ENCODE measurements at regions not wholly inside any gene's neighbourhood (a gene's known extent, or its start where the extent isn't known, plus 50 kb on each side); places are given as distances from the start of the nearest gene placed in this dataset.
A peak's percentile ranks its signal among the peaks of the same experiment; 100 is the strongest.

- DNase-seq (ENCODE audit: insufficient read length, low spot score) (no peak), FAIRE-seq (no peak)
- TF ChIP-seq POU2F2 (IDR thresholded peaks at IDR 0.05; ENCODE audit: low read depth, low read length) (no peak), SPI1 (IDR thresholded peaks at IDR 0.05; ENCODE audit: low read depth, low read length) (no peak), TAF1 (IDR thresholded peaks at IDR 0.05; ENCODE audit: low read depth, low read length) (no peak), PAX5 (IDR thresholded peaks at IDR 0.05; ENCODE audit: insufficient read depth, low read length, severe bottlenecking) (no peak), POLR2AphosphoS5 (IDR thresholded peaks at IDR 0.05; ENCODE audit: low read depth, low read length) (no peak), POLR2A (IDR thresholded peaks at IDR 0.05; ENCODE audit: low read depth, low read length) (no peak)
Observed at GRCh38 chr20:52401431-52401830, 209.9 kb upstream of the ZFP64 start.

- no peak for DNase-seq (ENCODE audit: insufficient read length, low spot score)
- no peak for TF ChIP-seq SPI1 (IDR thresholded peaks at IDR 0.05; ENCODE audit: low read depth, low read length)
- FAIRE-seq, result no peak
Observed at GRCh38 chr20:52399352-52399751, 207.8 kb upstream of the ZFP64 start.

DNA sequence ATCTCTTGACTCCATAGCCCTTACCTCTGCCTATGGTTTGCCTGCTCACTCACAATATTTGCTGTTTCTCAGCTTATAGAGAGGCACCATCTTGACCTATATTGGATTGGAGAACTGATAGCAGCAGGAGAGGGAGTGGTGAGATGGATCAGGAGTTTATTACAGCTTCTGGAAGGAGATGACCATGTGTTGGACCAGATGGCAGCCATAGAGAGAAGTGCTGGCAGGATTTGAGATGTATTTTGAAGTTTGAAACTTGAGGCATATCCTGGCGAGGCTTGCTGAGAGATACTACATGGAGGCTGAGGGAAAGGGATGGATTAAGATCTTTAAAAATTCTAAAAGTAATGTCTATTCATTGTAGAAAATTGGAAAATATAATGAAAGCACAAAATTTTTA lies 198.0 kb upstream of the ZFP64 start:
- no peak for TF ChIP-seq PAX5 (IDR thresholded peaks at IDR 0.05; ENCODE audit: insufficient read depth, low read length, severe bottlenecking)
- no peak for FAIRE-seq
- DNase-seq (ENCODE audit: insufficient read length, low spot score), result no peak

DNA sequence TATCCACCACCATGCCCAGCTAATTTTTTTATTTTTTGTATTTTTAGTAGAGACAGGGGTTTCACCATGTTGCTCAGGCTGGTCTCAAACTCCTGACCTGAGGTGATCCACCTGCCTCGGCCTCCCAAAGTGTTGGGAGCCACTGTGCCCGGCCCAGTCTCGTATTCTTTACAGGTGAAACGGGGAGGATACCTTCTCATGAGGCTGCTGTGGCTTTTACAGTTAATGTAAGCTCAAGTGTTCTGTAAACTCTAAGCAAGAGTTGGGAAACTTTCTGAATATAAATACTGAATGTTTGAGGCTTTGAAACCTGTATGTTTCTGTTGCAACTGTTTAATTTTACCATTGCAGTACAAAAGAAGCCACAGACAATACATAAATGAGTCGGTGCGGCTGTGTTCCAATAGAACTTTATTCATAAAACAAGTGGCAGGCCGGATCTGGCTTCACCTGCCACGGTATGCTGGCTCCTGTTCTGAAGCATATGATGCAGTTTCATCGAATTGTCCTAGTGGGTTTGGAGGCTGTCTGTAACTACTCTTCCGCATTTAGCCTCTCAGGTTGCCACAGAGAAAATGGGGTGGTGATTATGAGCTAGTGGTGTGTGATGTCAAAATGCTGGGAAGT lies 192.5 kb upstream of the ZFP64 start:
- TF ChIP-seq POLR2AphosphoS5 (IDR thresholded peaks at IDR 0.05; ENCODE audit: low read depth, low read length), result no peak
- TF ChIP-seq SPI1 (IDR thresholded peaks at IDR 0.05; ENCODE audit: low read depth, low read length), result no peak
- TF ChIP-seq PAX5 (IDR thresholded peaks at IDR 0.05; ENCODE audit: insufficient read depth, low read length, severe bottlenecking), result no peak
- TF ChIP-seq POU2F2 (IDR thresholded peaks at IDR 0.05; ENCODE audit: low read depth, low read length), result no peak
- DNase-seq (ENCODE audit: insufficient read length, low spot score), result no peak
- no peak for FAIRE-seq

- DNase-seq (ENCODE audit: insufficient read length, low spot score), result no peak
Observed at GRCh38 chr20:52382933-52383332, 191.4 kb upstream of the ZFP64 start.

GRCh38 chr20:52379723-52380336 lies 188.3 kb upstream of the ZFP64 start:
- FAIRE-seq (peak; percentile 47), DNase-seq (ENCODE audit: insufficient read length, low spot score) (no peak)
- TF ChIP-seq POLR2A (IDR thresholded peaks at IDR 0.05; ENCODE audit: low read depth, low read length) (no peak), SPI1 (IDR thresholded peaks at IDR 0.05; ENCODE audit: low read depth, low read length) (no peak), TAF1 (IDR thresholded peaks at IDR 0.05; ENCODE audit: low read depth, low read length) (no peak), PAX5 (IDR thresholded peaks at IDR 0.05; ENCODE audit: insufficient read depth, low read length, severe bottlenecking) (no peak), POU2F2 (IDR thresholded peaks at IDR 0.05; ENCODE audit: low read depth, low read length) (no peak), POLR2AphosphoS5 (IDR thresholded peaks at IDR 0.05; ENCODE audit: low read depth, low read length) (no peak)

More at GRCh38 chr20:52382933-52383332, 191.4 kb upstream of the ZFP64 start:
- TF ChIP-seq POLR2AphosphoS5 (IDR thresholded peaks at IDR 0.05; ENCODE audit: low read depth, low read length) (no peak), POLR2A (IDR thresholded peaks at IDR 0.05; ENCODE audit: low read depth, low read length) (no peak), SPI1 (IDR thresholded peaks at IDR 0.05; ENCODE audit: low read depth, low read length) (no peak), TAF1 (IDR thresholded peaks at IDR 0.05; ENCODE audit: low read depth, low read length) (no peak), POU2F2 (IDR thresholded peaks at IDR 0.05; ENCODE audit: low read depth, low read length) (no peak), PAX5 (IDR thresholded peaks at IDR 0.05; ENCODE audit: insufficient read depth, low read length, severe bottlenecking) (no peak)
- no peak for FAIRE-seq

DNA sequence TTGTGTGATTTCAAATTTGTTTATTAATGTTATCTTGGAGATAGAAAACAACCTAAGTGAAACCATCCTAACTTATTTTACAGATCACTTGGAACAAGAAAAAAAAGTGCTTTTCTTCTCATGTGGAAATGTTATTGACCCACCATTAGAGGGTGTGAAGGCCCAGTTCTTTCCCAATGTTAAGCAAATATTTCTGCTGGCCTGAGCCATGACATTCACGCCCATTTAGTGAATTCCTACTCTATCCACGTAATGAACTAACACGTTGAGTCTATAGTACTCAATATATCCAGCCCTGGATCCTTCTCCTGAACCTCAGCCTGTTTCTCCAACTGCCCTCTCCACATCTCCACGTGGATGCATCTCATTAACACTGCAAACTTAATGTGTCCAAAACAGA lies 180.6 kb upstream of the ZFP64 start:
- TF ChIP-seq POLR2A (IDR thresholded peaks at IDR 0.05; ENCODE audit: low read depth, low read length) (no peak), POLR2AphosphoS5 (IDR thresholded peaks at IDR 0.05; ENCODE audit: low read depth, low read length) (no peak), TAF1 (IDR thresholded peaks at IDR 0.05; ENCODE audit: low read depth, low read length) (no peak), POU2F2 (IDR thresholded peaks at IDR 0.05; ENCODE audit: low read depth, low read length) (no peak), SPI1 (IDR thresholded peaks at IDR 0.05; ENCODE audit: low read depth, low read length) (no peak), PAX5 (IDR thresholded peaks at IDR 0.05; ENCODE audit: insufficient read depth, low read length, severe bottlenecking) (no peak)
- no peak for DNase-seq (ENCODE audit: insufficient read length, low spot score)
- FAIRE-seq, result no peak

DNA sequence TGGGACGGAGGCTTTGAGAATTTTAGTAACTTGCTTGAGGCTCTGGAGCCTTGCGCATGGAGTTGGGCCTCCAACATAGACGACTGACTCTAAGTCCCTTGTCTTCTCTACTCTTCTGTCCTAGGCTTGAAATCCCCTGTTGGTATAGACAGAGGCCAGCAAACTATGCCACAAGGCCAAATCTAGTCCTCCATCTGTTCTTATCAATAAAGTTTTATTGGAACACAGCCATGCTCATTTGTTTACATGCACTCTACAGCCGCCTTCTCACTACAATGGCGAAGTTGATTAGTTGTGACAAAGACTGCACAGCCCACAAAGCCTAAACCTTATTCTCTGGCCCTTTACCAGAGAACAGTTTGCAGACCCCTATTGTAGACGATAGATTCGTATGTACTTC lies 174.1 kb upstream of the ZFP64 start:
- DNase-seq (ENCODE audit: insufficient read length, low spot score) (no peak), FAIRE-seq (no peak)
- TF ChIP-seq POLR2A (IDR thresholded peaks at IDR 0.05; ENCODE audit: low read depth, low read length), result no peak

DNA sequence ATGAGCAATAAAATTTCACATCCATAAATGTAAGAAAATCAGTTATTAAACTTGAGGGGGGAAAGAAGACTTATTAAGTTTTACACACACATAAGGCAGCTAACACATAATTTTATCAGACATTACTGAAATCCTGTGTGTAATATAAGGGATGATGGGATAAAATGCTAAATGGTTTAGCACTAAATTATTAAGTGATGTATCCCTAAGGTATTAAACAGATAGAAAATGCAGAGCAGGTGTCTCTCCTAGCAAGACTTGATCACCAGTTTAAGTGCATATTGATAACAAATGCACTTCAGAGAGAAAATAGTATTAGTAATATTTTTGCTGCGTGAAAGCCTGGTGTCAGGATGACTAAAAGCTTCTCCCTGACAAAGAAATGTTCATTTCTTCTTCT lies 172.8 kb upstream of the ZFP64 start:
- no peak for TF ChIP-seq SPI1 (IDR thresholded peaks at IDR 0.05; ENCODE audit: low read depth, low read length)
- TF ChIP-seq POLR2AphosphoS5 (IDR thresholded peaks at IDR 0.05; ENCODE audit: low read depth, low read length), result no peak
- no peak for TF ChIP-seq POLR2A (IDR thresholded peaks at IDR 0.05; ENCODE audit: low read depth, low read length)
- no peak for TF ChIP-seq POU2F2 (IDR thresholded peaks at IDR 0.05; ENCODE audit: low read depth, low read length)
- TF ChIP-seq PAX5 (IDR thresholded peaks at IDR 0.05; ENCODE audit: insufficient read depth, low read length, severe bottlenecking), result no peak
- no peak for TF ChIP-seq TAF1 (IDR thresholded peaks at IDR 0.05; ENCODE audit: low read depth, low read length)
- no peak for DNase-seq (ENCODE audit: insufficient read length, low spot score)
- no peak for FAIRE-seq

DNA sequence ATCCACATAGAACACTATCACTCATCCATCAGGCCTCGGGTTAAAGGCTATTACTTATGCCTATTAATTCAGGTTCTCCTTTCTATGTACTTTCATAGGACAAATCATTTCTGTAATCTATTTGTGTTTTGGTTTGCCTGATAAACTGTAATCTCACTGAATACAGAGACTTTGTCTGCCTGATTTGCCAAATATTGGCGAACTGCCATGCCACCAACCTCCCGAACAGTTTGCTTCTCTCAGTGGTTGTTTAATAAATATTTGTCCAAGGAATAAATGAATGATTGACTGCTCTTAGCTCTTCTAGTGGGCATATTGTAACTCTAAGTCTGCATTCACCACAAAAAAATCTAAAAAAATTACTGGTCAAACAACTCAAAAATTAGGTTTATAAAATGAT lies 170.1 kb upstream of the ZFP64 start:
- no peak for FAIRE-seq
- DNase-seq (ENCODE audit: insufficient read length, low spot score), result no peak
- TF ChIP-seq TAF1 (IDR thresholded peaks at IDR 0.05; ENCODE audit: low read depth, low read length) (no peak), PAX5 (IDR thresholded peaks at IDR 0.05; ENCODE audit: insufficient read depth, low read length, severe bottlenecking) (no peak), POLR2A (IDR thresholded peaks at IDR 0.05; ENCODE audit: low read depth, low read length) (no peak), POLR2AphosphoS5 (IDR thresholded peaks at IDR 0.05; ENCODE audit: low read depth, low read length) (no peak), SPI1 (IDR thresholded peaks at IDR 0.05; ENCODE audit: low read depth, low read length) (no peak), POU2F2 (IDR thresholded peaks at IDR 0.05; ENCODE audit: low read depth, low read length) (no peak)
